Ascending aorta (tissue), 2 donors: ENCODE measurements at regions not wholly inside any gene's neighbourhood (a gene's known extent, or its start where the extent isn't known, plus 50 kb on each side); places are given as distances from the start of the nearest gene placed in this dataset.

ENCODE experiments used
- DNase-seq, 2 donors: peaks; one replicate each; pipeline ENCODE4 v3.0.0-alpha.2; 2019; ENCODE audit warnings: low spot score in 2 of 2
- H3K27ac ChIP-seq, 2 donors: fragments of 200-600 bp; sonication (generic); one replicate each; pipeline ENCODE4 v1.5.1; 2016 to 2017; ENCODE audit warnings: mild to moderate bottlenecking in 1 of 2
- H3K27me3 ChIP-seq: fragments of 200-600 bp; sonication (generic); one replicate; pipeline ENCODE4 v1.5.1; 2017
- H3K36me3 ChIP-seq, 2 donors: fragments of 200-600 bp; sonication (generic); one replicate each; pipeline ENCODE4 v1.5.1; 2016
- H3K4me1 ChIP-seq, 2 donors: fragments of 200-600 bp; sonication (generic); one replicate each; pipeline ENCODE4 v1.5.1; 2016 to 2017; ENCODE audit warnings: mild to moderate bottlenecking in 1 of 2
- H3K4me3 ChIP-seq, 2 donors: fragments of 200-600 bp; sonication (generic); one replicate each; pipeline ENCODE4 v1.5.1; 2016 to 2017; ENCODE audit warnings: mild to moderate bottlenecking in 1 of 2
- H3K9me3 ChIP-seq, 2 donors: fragments of 200-600 bp; sonication (generic); one replicate each; pipeline ENCODE4 v1.5.1; 2016
- CTCF ChIP-seq, 3 experiments: fragments of 200-600 bp in 2 of 3; fragments of 450-650 bp in 1 of 3; sonication (generic) in 2 of 3; IDR thresholded peaks; one replicate each; pipeline ENCODE4 v1.5.1; 2016 to 2019; ENCODE audit warnings: antibody characterized with exemption in 3 of 3, mild to moderate bottlenecking in 1 of 3, moderate library complexity in 1 of 3
- intact Hi-C: fragments of 100-400 bp; cut with DNase I; formaldehyde crosslinking; loops from one replicate; pipeline ENCODE4 v1.15.1; 2023

- H3K9me3 ChIP-seq: no peaks in the 10 kb centered on the region
- TF ChIP-seq CTCF (IDR thresholded peaks at IDR 0.05): no peak
- intact Hi-C loops: no loop called here
- H3K36me3 ChIP-seq: no peaks in the 10 kb centered on the region
- H3K27ac ChIP-seq: no peak overlapping the region
- H3K4me1 ChIP-seq: no peaks in the 10 kb centered on the region
- no peaks in the 10 kb centered on the region for H3K27me3 ChIP-seq
- H3K4me3 ChIP-seq: no peak overlapping the region
- no peak for DNase-seq
Observed at GRCh38 chr13:69553976-69554375, 553.6 kb upstream of the ATXN8OS start.

GRCh38 chr13:69551193-69551592 lies 556.4 kb upstream of the ATXN8OS start:
- H3K27me3 ChIP-seq: no peaks in the 10 kb centered on the region
- H3K9me3 ChIP-seq: no peaks in the 10 kb centered on the region
- H3K4me1 ChIP-seq: no peaks in the 10 kb centered on the region
- DNase-seq: no peak
- intact Hi-C loops: no loop called here
- no peaks in the 10 kb centered on the region for H3K36me3 ChIP-seq
- TF ChIP-seq CTCF (IDR thresholded peaks at IDR 0.05): no peak
- H3K27ac ChIP-seq: no peak overlapping the region
- H3K4me3 ChIP-seq: no peak overlapping the region

DNA sequence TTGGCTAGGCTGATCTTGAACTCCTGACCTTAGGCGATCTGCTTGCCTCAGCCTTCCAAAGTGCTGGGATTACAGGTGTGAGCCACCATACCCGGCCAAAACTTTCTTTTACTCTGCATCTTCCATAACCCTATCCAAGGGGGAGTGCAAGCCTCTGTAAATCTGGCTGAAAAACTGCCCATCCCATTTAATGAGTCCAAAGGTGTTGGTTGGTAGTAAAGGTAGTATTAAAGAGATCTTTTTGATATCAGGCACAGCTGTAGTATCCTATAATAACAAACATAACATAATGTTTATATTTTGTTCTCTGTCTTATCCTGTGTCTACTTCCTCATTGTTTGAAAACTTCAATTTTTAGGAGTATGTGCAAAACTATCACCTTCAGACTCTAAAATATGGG lies 559.8 kb upstream of the ATXN8OS start:
- no peaks in the 10 kb centered on the region for H3K9me3 ChIP-seq
- no peak for DNase-seq
- no peak overlapping the region for H3K4me3 ChIP-seq
- H3K4me1 ChIP-seq: no peaks in the 10 kb centered on the region
- no peak for TF ChIP-seq CTCF (IDR thresholded peaks at IDR 0.05)
- H3K36me3 ChIP-seq: no peaks in the 10 kb centered on the region
- no peak overlapping the region for H3K27ac ChIP-seq
- intact Hi-C loops: no loop called here
- H3K27me3 ChIP-seq: no peaks in the 10 kb centered on the region

GRCh38 chr13:69545551-69545950 lies 562.1 kb upstream of the ATXN8OS start:
- H3K4me3 ChIP-seq: no peak overlapping the region
- no peak for TF ChIP-seq CTCF (IDR thresholded peaks at IDR 0.05)
- H3K27me3 ChIP-seq: no peaks in the 10 kb centered on the region
- no peaks in the 10 kb centered on the region for H3K9me3 ChIP-seq
- DNase-seq: no peak
- no peaks in the 10 kb centered on the region for H3K4me1 ChIP-seq
- H3K27ac ChIP-seq: no peak overlapping the region
- H3K36me3 ChIP-seq: no peaks in the 10 kb centered on the region
- intact Hi-C loops: no loop called here

DNA sequence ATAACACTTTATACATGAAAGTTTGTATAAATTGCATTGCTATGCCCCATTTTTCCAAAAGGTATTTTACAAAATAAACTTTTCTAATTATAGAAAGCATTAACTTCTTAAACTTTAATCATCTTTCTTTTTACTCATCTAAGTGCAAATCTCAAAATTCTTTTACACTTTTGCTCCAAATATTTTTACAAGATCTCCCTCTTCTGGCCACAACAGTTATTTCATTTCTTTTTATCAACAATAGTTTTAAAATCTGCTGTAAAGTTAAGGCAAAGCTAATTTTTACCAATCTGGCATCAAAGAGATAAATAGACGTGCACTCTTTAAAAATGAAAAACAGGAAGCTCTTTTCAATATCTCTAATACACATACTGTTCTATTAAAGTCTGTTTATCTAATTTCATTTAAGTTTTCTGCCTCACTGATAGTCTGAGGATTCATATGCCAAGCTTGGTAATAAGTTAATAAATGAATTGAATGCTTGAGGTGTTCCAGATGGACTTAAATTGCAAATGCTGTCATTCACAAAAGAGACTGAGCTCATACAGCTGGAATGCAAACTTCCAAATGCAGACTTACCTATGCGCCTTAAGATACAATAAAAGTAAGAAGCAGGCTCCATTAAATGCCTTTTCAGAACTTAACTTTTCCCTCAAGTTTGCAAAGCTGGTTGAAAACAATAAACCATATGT lies 583.0 kb upstream of the ATXN8OS start:
- no peaks in the 10 kb centered on the region for H3K36me3 ChIP-seq
- TF ChIP-seq CTCF (IDR thresholded peaks at IDR 0.05): peak in 1 of 3 experiments; percentile 10
- intact Hi-C loops: no loop called here
- no peaks in the 10 kb centered on the region for H3K27me3 ChIP-seq
- no peaks in the 10 kb centered on the region for H3K4me1 ChIP-seq
- no peak overlapping the region for H3K4me3 ChIP-seq
- H3K27ac ChIP-seq: no peak overlapping the region
- DNase-seq: no peak
- H3K9me3 ChIP-seq: no peaks in the 10 kb centered on the region

- Histone ChIP-seq H3K36me3 (no peaks in the 10 kb centered on the region), H3K27ac (no peak overlapping the region), H3K9me3 (no peaks in the 10 kb centered on the region), H3K27me3 (no peaks in the 10 kb centered on the region), H3K4me1 (no peaks in the 10 kb centered on the region), H3K4me3 (no peak overlapping the region)
- no peak for TF ChIP-seq CTCF (IDR thresholded peaks at IDR 0.05)
- DNase-seq: no peak
- intact Hi-C loops: no loop called here
Observed at GRCh38 chr13:69496981-69497380, 610.6 kb upstream of the ATXN8OS start.
